ENCODE measurements at regions not wholly inside any gene's neighbourhood (a gene's known extent, or its start where the extent isn't known, plus 50 kb on each side); places are given as distances from the start of the nearest gene placed in this dataset.

DNA sequence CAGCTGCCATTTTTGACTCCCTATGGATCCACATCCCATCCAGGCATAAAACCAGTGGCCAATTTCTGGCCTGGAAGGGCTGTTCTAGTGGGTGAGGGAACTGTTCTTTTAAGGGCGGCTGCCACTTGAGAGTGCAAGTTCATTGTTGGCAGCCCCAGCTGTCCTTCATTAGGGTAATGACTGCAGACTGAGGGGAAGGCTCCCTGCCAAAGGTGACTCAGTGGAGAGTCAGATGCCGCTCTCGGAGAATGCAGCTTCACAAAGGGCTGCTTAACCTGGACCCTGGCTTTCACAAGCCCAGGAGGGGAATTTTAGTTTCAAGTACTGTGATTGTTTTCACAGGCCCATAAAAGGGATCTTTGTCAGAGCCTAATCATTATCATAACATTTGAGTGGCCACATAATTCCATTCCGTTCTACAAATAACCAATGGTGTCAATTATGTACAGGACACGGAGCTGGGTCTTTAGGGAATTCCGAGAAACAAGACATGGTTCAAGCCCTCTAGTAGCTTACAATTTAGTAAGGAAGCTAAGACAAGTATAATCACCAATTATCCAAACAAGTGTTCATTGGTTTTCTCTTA is 235.7 kb downstream of the CDCA7 start:
- peak in 1 of 2 donors; percentile 1 for DNase-seq

DNA sequence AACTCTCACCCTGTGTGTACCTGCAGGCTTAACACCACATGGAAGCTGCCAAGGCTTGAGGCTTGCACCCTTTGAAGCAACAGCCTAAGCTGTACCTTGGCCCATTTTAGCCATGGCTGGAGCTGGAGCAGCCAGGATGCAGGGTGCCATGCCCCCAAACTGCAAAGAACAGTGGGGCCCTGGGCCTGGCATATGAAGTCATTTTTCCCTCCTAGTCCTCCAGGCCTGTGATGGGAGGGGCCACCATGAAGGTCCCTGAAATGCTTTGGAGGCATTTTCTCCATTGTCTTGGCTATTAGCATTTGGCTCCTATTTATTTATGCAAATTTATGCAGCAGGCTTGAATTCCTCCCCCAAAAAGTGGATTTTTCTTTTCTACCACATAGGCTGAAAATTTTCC is 238.4 kb downstream of the CDCA7 start:
- DNase-seq = no peak

DNA sequence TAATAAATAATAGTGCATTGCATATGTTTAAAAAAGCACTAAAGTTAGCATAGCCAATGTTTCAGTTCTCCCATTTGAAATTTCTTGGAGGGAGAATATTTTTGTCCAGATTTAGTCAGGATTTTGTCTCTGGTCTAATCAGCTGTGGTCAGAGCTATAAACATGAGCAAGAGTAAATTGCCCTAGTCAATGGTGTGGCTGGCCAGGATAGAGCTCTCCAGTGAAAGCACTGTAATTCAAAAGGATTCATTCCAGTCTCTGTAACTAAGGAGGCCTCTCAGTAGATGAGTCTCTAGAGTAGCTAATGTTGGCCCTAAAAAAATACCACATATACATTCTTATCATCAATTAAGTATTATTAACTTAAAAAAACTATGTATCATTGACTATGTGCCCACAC is 241.6 kb downstream of the CDCA7 start:
- DNase-seq = no peak

DNA sequence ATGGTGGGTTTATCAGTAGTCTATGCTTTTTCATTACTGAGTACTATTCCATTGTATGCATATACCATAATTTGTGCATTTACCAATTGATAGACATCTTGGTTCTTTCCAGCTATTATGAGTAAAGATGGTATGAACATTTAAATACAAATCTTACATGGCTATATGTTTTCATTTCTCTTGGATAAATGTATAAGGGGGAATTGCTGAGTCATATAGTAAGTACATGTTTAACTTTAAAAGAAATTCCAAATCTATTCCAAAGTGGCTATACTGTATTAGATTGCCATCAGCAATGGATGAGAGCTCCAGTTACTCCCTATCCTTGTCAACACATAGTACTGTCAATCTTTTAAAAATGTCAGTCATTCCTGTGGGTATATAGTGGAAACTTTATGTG is 243.9 kb downstream of the CDCA7 start:
- DNase-seq = no peak

DNA sequence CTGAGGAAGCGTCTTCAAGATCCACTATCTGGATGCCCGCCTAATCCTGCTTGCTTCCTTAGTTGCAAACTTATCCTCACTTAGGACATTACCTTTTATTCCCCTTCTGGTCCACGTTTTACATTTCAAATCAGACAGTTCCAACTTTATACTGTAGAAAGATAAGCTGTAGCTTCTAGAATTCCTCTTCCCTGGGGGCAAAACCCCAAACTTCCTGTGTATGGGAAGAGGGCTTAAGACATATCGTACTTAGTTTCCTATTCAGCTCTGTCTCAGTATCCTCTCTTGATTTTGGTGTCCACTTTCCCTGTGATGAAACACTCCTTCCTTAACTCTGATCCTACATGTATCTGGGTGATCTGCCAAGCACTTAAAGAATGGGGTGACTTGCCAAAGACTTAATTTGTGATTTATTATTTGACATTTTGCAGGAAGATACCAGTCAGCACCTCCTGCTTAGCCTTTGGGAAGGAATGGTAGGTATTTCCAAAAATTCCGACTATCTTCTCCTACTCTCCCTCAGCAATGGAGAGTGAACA is 245.2 kb downstream of the CDCA7 start:
- no peak for DNase-seq

DNA sequence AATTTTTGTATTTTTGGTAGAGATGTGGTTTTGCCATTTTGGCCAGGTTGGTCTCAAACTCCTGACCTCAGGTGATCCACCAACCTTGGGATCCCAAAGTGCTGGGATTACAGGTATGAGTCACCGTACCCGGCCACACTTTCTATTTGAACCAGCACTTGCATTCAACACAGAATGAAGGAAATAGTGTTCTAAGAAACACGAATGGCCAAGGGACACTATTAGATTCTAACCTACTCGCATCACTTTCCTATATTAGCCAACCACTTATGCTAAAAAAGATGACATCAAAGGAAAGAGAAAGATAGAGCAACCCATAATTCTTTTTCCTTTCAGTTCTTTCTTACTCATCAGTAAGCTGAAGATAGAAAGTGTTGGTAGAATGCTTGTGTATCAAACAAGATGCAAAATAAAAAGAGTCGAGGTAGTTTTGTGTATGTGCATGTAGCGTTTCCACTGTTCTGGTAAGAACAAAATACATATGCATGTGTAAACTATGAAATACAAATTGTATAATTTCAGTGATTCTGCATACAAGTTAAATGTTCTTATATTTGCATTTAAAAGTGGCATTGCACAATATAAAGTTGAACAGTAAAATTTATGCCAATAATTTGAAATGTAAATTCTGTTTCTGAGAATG is 247.6 kb downstream of the CDCA7 start:
- DNase-seq = no peak

DNA sequence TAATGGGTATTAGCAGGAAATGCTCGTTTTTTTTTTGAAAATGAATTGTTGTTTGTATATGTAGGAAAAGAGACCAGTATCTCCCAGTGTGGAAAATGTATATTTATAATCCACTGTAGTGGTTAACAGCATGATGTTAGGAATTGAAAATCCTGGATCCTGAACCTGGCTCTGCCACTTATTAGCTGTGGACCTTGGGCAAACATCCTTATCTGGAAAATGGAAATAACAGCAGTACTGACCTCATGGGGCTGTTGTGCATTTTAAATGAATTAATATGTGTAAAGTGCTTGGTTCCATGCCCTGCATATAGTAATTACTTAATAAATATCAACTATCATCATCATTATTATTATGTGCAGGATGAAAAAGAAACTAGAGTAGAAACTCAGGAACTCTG is 251.3 kb downstream of the CDCA7 start:
- no peak for DNase-seq

DNA sequence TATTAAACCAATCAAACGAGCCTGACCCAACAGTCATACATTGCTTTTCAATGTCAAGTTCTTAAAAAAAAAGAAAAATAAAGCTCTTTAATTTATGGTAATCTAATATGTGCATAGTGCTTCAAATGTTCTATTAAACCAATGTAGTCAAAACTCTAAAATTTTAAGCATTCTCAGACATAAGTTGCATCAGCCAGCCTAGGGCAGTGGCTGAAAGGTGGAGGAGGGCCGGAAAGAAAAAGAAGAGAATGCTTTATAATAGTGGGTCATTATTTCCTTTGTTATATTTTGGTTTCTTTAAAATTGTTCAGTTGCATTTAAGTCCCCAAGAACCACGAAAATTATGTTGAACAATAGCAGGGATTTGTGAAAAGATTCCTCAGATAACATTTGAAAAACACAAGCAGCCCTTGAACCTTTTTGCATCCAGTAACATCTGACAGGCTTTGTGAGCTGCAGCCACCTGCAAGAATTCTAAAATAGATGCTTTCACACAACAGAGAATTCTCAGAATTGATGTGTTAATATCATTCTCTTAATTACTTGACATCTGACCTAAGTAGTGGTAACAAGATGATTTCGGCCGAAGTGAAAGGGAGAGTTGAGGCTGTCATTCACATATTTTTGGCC is 252.1 kb downstream of the CDCA7 start:
- no peak for DNase-seq

DNA sequence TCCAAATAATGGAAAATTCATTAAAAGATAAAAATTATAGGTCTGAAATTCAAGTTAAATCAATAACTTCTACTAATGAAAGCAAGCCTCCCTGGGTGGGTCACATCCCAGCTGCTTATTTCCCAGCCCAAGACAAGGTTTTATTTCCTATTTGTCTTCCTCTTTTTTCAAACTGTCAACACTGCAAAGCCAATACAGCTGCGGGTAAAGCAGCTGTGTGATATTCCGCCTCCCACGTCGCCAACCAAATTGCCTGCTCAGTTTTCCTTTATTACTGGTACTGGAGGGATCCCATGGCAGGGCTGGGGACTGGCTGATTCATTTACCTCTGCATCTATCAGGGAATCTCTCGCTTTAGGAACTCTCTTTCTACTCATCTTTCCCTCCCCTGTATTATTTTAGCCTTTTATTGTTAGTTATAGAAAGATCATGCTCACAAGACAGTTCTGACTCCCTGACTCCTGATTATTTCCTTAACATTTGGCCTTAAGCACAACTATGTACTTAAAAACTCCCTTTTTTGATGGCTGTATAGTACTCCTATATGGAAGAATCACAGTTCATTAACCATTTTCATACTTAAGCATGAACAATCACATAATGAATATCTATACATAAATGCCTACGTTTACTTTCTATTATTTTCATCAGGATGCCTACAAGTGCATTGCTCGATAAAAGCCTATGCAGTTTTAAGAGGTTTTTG is 253.1 kb downstream of the CDCA7 start:
- no peak for DNase-seq

DNA sequence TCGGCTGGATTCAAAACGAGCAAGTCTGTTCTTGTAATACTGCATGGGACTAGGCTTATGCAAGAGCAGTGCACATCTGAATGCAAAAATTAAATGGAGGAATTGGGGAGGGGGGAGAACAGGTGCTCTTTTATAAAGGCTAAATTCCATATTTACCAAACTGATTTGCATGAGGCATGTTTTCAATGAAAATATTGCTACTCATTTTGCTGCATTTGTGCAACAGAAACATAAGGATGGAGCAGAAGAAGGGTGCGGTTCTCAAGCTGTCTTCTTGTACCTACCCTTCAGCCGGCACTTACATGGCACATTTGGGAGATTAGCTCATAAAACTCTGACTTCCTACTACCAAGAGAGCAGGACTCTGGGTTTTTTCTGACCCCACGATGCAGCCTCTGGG is 256.4 kb downstream of the CDCA7 start:
- no peak for DNase-seq

DNA sequence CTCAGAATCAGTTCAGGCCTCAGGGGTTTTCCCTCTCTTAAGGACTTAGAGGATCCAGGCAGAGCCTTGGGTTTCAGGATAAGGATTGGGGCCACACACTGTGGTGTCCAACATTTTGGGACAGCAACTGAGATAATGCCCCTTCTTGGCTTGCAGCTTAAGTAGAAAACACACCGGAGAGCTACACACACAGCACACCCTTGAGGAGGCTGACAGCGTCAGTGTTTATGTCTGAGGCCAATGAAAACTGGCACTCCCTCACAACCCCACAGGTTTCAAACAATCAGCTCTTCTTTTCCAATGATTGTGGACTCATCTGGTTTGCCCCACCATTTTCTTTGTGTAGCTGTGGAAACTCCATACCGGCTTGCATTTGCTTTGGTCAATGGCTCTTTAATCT is 257.7 kb downstream of the CDCA7 start:
- DNase-seq = no peak

DNA sequence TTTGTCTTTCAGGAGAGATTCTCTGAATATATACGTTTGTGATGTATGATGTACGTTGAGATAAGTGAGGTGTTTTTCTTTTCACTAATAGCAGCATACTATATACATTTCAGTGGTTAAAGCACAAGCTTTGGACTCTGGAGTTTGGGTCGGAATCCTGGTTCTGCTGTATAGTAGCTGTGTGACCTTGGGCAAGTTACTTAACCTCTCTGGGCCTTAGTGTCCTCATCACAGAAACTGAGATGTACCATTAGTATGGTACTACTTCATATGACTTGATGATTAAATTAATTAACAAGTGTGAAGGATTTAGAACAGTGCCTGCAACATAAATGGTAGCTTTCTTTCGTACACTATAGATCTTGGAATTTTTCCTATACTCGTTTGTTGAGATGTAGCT is 258.7 kb downstream of the CDCA7 start:
- DNase-seq = no peak

DNA sequence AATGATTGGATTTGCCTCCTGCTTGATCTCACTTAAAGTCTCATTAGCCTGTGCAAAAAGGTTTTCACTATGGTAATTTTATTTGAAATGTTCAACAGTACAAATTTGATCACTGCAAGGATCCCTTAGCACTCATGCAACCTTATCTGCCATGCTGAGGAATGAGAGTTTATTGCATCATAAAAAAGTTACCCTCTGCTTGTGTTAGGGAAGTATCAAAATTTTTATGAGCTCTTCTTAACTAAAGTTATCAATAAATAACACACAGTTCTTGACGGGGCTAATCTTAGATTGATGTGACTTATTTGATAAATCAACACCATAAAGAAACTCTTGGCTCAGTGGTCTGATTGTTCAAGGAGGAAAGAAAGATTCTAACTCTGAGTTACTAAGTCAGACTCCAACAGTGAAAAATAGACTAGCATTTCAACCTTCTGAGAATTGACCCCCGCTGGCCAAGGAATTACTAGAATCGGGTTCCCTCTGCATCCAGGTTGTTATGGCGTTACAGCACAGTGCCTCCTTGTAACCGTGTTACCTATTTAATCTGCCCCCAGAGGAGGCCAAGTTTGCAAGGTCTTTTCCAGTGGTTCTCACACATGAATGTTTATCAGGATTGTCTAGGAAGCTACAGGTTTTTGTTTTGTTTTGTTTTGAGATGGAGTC is 259.7 kb downstream of the CDCA7 start:
- DNase-seq = no peak

DNA sequence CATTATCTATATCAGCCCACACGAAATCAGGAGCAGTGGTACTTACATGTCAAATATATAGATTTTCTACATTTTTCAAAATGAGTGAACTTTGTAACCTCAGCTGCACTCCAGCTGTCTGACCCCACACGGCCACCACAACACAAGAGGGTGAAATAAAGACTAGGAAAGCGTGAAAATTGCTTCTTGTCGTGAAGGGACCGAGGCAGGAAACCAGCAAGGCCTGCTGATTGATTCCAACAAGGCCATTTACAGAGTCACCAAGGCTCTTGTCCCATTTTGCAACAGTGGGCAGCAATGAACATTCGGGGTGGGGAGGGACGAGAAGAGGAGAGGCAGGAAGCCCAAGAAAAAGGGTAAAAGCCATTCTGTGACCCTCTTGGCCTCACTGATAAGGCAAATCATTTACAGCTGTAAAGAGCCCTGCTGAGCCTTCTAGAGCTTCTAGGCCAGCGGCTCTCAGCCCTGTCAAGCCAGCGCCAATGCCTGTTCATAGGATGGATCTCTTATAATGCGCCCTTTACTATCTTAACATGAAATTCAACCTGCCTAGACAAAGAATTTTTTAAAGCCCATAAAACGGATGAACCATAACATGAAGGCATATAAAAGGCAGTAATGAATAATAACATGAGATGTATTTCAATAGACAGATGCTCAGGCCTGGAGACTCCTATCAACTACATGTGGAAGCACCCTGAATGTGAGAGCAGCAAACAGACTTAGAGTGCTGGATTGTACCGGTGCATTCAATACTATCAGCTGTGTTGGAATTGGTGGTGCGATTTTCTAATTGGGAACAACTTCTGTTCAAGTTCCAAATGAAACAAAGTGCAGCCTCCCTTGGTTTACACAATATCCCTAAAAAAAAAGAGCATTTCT is 269.0 kb downstream of the CDCA7 start:
- no peak for DNase-seq

DNA sequence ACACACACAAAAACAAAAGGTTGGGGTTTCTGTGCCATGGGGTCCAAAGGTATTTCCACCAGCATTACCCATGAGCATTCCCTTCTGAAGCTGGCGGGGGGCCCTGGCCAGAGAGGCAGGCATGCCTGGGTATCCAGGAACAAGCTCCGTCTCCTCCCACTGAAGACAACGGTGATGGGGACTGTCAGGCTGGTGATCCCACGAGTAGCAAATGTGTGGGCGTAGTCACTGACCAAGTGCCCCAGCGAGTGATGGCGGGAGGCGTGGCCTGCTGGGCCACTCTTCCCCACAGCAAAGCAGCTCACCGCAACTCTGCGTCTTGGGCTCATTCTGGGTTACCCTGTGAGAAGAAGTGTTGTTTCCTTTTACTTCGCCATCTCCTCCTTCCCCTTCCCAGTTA is 270.6 kb downstream of the CDCA7 start:
- no peak for DNase-seq

DNA sequence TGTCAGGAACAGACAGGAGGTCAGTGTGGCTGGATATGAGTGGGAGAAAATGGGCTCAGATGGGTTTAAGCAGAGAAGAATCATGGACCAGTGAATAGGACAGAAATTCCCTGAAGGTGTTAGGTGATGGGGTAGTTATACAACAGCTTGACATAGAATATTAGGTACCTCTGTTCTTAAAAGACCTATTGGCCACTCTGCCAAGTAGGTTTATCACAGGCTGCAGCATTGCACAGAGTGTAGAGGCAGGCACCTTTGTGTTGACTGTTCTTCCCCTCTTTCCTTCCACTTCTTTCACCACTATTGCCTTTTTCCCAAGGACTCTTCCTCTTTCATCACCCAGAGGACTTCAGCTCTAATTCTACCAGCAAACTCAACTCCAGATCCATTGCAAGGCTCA is 274.4 kb downstream of the CDCA7 start:
- DNase-seq = no peak

DNA sequence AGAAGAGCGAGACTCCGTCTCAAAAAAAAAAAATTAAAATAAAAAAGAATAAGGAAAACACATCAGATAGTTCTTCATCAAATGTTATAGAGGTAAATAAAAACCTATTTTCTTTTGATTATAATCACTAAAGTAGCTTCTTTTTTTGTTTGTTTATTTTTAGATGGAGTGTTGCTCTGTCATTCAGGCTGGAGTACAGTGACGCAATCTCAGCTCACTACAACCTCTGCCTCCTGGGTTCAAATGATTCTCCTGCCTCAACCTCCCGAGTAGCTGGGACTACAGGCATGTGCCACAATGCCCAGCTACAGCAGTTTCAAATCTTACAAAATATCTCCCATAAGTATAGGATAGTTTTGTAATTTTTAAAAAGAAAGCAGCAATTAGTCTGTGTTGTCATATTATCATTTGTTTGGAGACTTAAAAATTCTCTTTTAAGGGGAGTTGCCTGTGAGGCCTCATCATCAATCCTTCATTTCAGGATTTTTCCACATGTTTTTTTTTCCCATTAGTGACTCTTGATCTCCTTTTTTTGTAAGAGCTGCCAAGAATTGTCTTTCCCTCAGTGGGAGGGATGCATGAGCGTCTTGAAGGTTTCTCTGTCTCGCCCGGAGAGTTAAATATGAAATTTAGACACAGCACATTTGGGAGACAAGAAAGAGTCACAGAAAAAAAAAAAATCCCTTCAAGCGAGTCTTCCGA is 275.9 kb downstream of the CDCA7 start:
- DNase-seq = no peak

DNA sequence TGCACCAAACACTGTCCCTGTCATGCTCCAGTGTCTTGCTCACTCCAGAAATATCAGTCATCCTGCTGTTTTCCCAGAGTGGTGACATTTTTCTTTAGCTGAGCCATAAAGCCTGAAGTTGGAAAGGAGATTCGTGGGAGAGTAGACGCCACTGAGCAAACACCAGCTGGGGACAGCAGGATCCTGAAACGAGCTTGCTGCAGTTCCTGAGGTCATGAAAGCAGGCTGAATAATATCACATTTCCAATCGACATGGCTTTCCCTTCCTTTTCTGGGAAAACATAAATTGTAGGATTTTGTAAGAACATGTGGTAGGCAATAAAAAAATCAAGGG is 276.4 kb downstream of the CDCA7 start:
- no peak for DNase-seq

DNA sequence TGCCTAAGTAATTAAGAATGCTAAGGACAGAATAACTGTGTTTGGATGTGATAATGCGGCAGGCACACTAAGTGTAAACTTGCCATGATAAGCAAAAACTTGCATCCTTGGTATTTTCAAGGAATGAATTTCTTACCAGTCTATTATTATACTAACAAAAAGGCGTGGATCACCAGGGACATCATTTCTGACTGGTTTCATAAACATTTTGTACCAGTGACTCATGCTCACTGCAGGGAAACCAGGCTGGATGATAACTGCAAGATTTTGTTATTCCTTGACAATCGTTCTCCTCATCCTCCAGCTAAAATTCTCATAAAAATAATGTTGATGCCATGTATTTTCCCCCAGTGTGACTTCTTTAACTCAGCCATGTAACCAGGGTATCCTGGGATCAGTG is 289.5 kb downstream of the CDCA7 start:
- DNase-seq = no peak

DNA sequence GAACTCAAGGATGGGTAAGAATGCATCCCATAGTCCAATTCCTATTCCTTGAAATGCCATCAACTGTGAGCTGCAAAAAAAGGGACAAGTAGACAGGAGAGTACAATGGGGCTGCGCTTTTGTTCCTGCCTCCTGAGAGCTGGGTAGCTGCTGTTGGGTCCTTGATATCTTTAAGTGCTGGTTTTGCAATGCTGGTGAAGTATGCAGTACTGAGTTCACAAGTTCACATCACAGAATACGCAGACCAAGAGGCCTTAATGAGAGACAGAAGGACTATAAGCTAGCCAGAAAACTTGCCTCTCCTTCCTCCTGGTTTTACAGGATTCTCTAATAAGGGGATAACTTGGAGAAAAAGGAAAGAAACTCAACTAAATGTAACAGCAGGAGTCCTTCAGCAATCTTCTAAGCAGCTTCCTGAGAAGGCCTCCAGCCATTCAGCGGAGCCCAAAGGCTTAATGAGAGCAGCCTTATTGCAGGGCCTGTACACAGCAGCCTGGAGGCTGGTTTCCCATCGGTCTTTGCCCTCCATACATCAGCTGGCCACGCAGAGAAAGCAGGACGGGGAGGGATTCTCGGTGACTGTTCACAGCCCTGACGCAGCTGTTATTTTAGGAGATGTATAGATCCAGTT is 293.1 kb downstream of the CDCA7 start:
- no peak for DNase-seq

DNA sequence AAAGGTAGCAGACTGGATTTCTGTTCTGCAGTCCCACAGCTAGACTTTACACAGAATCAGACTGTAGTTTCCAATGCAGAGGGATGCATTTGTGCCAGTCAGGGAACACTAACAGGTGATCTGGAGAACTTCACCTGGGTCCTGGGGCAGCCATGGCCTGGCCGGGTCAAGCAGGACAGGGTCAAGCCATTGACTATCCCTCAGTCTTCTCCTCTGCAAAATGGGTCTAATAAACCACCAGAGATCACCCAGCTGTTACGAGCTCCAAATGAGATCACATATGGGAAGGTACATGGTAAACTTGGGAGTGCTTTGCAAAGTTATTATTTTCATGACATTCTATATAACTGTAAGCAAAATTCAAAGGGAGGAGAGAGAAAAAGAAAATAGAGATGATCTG is 294.1 kb downstream of the CDCA7 start:
- DNase-seq = no peak
